ENCODE measurements at regions not wholly inside any gene's neighbourhood (a gene's known extent, or its start where the extent isn't known, plus 50 kb on each side); places are given as distances from the start of the nearest gene placed in this dataset.

- no peak for TF ChIP-seq CTCF (IDR thresholded peaks at IDR 0.05; ENCODE audit: low read depth, low read length)
- TF ChIP-seq EZH2phosphoT487 (IDR thresholded peaks at IDR 0.05; ENCODE audit: low read depth): no peak
These were observed 252.1 kb upstream of the NAV3 start for GRCh38 chr12:77578466-77579220.
